GM21825 (cell line): ENCODE measurements at regions not wholly inside any gene's neighbourhood (a gene's known extent, or its start where the extent isn't known, plus 50 kb on each side); places are given as distances from the start of the nearest gene placed in this dataset.

Experiments used
- ATAC-seq: cut with Tn5 transposase; IDR thresholded peaks from one replicate; pipeline ENCODE4 v1.9.1; 2021; ENCODE audit warnings: mild to moderate bottlenecking, moderate library complexity; ENCODE audit not compliant: unreplicated experiment

DNA sequence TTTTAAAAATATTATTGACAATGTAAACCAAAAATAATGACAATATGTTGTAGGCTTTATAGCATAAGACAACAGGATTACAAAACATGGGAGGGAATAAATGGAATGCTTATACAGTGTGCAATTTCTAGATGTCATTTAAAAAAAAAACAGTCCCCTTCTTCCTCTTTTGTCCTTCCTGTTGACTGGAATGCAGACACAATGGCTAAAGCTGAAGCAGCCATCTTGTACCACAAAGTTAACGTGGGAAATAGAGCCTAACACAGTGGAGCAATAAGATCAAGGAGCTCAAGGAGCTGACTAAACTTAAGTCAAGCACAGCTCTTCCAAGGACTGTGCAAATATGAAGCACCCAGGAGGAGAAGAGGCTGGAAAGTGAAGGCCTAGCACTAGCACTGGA, 208.1 kb downstream of the ARHGAP12 start:
- no peak for ATAC-seq

DNA sequence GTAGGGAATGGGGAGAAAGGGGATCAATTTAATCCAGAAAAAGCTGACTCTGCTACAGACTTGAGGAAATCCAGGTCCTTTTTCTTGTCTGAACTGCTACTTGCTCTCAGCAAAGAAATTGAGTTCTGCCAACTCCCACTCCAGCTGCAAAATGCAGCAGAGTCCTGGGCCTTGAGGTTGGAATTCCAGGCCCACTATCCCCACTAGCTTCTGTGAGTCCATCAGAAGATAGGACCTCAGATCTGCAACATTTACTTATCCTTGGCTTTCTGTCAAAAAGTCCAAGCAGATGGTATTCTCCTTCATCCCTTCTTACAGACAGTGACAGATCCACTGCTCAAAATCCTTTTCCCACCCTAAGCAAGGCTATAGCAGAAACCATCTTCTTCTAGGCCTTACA, 219.2 kb downstream of the ARHGAP12 start:
- ATAC-seq, result no peak

DNA sequence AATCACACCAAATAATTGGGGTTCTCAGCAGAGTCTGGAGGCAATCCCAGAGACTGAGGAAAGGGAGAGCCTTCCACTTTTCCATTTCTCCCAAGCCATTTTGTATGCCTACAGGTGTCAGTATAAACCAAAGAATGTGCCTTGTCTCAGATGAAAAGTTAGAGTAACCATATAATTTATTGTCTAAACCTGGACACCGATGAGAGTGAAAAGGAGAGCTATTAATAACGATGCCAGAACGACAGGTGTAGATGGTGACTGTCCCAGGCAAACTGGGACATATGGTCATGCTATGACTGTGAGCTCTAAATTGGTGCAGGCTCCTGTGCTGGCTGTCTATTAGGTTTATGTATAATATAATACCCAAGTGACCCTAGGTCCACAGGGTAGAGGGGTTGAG, 219.6 kb downstream of the ARHGAP12 start:
- ATAC-seq, result no peak

DNA sequence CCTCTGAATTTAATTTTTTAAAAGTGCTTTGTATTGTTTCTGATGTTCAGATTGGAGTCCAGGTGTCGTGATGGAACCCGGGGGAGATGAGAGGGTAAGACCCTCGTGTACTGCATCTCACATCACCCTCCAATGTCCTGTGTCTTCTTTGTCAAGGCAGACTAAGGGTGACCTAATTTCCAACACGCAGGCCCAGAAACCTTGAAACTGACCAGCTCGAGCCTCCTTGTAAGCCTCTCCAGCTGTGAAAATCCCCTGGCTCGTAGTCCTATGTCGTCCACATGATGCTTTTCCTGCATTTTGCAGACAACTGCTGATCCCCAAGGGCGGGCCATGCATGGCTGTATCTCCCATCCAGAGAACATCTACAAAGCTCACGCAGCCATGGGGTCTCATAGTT, 220.2 kb downstream of the ARHGAP12 start:
- ATAC-seq, result no peak

DNA sequence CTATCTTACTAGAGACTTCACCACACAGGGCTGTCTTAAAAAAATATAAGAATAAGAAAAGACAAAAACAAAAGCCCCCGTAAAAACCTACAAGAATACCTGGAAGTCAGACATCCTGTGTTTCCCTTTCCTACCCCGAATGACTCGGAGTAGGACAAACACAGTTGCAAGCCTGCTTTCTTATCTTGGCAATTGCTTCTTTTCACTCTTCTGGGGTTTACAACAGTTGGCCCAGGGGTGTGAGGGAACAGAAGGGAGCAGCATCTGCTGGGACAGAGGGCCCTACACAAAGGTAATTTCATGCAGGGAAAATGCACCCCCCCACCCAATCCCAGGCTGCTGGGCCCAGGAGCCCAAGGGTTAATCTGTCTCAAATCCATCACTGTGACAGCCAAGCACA, 220.6 kb downstream of the ARHGAP12 start:
- ATAC-seq, result peak; percentile 4

DNA sequence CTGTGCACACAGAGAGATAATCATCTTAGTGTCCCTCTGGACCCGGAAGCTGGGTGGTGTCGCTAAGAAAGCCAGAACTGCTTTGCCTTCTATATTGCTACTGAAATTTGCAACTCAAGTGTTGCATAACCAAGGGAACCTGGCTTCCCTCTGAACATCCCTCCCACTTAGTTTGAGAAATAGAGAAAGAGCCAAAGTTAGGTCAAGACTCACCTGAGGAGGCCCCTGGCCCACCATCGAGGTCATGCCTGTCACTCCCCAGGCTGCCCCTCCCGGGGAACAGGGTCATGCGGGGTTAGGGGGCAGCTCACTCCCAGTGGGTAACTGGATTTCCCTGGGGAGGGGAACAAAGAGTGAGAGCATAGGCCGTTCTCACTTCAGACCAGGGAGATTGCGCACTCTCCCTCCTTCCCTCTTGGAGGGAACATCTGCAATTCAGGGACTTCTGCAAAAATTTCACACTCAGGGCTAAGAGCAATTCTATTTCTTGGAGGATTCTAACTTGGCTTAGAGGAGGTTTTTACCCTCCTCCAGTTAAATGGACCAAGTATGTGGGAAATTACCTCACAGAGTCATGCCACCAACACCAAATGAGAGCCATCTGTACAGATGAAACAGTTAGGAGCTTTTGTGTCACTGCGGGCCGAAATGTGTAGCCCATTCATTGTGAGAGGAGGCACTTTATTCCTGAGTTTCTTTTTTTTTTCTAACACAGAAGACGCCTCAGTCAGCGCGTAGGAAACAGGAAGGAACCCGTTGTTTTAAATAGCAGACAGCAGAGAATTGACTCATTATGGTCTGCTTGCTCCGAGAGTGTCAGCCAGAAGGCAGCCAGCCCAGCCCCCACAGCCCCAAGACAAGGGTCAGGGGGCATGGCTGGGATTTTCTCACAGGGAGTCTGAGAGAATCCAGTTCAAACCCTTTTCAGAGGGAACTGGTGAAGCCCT, 221.3 kb downstream of the ARHGAP12 start:
- ATAC-seq, result peak; percentile 92

DNA sequence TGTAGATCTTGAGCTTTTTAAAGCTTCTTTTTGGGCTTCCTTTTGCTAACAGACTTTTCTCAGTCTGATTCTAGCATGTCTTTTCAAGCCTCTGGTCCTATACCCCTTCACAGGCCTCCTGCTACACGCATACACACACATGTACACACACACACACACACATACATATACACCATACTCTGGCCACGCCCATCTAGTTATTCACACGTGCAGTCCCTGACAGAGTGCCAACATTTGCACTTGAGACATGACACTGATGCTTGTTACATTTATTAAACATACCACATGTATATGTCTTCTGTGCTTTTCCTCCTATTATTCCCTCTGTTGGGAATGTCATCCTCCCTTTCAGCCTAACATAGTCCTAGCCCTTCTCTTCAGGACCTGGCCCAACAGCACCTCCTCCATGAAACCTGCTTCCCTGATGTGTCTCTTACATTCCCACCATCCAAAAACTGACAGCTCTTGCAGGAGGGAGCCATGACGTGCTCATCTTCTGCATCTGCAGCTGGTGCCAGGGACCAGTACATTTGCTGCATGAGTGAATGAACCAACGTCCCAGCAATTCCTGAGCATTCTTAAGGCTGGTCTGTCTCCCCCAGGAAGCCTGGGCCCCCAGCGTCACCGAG, 222.1 kb downstream of the ARHGAP12 start:
- no peak for ATAC-seq

DNA sequence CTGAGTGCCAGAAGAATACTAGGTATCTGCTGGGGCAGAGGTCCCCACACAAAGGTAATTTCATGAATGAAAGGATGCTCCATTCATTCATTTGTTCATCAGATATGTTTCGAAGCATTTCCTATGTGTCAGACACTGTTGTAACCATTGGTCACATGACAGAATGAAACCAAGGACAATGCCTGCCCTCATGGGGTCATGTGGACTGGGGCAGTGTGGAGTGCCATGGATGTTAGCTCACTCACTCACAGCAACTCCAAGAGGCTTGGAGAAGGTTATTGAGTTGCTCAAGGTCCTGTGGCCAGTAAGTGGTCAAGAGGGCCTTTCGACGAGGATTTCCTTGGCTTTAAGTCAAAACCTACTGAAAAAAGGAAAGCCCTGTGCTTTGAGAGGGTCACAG, 223.5 kb downstream of the ARHGAP12 start:
- ATAC-seq, result no peak

DNA sequence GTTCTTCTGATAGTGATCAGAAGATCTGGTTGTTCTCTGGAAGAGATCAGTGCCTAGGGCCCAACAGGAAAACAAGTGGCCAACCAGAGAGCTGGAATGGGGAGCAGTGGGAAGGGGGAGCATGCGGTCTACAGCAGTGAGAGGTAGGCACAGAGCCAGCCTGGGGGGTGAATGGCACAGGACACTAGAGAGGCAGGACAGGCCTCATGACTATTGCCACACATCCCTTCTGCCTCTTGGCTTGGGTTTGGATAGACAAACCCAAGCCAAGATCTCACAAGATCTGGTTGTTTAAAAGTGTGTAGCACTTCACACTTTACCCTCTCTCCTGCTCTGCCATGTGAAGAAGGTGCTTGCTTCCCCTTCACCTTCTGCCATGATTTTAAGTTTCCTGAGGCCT, 224.4 kb downstream of the ARHGAP12 start:
- ATAC-seq, result no peak

DNA sequence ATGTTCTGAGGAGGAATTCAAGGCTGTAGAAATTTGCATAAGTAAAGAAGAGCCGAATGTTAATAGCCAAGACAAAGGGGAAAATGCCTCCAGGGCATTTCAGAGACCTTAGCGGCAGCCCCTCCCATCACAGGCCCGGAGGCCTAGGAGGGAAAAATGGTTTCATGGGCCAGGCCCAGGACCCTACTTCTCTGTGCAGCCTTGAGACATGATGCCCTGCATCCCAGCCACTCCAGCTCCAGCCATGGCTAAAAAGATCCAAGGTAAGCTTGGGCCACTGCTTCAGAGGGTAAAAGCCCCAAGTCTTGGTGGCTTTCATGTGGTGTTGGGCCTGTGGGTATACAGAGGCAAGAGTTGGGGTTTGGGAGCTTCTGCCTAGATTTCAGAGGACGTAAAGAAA, 225.7 kb downstream of the ARHGAP12 start:
- no peak for ATAC-seq

DNA sequence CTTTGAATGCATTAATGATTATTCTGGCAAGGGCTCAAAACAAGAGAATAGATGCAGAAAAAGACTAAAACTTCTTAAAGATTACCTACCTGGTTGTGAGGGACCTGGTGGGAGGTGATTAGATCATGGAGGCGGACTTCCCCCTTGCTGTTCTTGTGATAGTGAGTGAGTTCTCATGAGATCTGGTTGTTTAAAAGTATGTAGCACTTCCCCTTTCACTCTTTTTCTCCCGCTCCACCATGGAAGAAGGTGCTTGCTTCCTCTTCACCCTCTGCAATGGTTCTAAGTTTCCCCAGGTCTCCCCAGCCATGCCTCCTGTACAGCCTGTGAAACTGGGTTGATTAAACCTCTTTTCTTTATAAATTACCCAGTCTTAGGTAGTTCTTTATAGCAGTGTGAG, 226.6 kb downstream of the ARHGAP12 start:
- ATAC-seq, result no peak

DNA sequence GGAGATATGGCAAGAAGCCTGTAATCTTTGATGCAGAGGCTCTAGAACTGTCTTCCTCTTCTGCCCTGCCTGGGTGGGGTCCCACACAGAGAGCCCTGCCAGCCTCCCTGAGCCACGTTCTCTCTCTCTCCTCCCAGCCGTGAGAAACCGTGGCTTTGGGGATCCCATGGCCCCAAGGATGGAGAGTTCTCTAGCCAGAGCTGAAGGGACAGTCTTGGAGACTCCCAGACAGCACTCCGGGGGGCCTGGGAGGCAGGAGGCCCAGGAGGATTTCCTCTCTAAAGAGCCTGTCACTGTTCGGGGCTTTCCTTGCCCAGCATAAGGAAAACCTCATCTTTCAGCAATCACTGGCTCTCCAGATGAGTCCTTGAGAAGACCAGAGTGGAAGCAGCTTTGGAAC, 227.1 kb downstream of the ARHGAP12 start:
- ATAC-seq, result no peak

DNA sequence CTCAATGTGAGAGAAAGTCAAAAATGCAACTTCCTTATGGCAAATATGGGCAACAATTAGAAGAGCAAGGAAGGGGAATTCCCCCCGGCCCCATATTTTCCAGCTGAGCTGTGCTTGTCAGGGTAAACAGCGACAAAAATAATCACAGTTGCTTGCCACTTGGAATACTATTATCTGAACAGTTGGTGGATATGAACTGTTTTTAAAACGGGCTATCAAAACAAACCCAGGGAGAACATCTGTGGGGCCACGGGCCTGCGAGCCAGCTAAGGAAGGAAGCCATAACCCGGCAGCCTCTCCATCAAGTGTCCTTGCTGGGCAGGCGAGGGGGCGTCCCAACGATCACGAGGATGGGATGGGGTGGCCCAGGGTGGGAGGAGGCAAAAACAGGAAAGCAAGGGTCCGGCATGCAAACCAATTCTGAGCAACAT, 228.4 kb downstream of the ARHGAP12 start:
- ATAC-seq, result no peak

DNA sequence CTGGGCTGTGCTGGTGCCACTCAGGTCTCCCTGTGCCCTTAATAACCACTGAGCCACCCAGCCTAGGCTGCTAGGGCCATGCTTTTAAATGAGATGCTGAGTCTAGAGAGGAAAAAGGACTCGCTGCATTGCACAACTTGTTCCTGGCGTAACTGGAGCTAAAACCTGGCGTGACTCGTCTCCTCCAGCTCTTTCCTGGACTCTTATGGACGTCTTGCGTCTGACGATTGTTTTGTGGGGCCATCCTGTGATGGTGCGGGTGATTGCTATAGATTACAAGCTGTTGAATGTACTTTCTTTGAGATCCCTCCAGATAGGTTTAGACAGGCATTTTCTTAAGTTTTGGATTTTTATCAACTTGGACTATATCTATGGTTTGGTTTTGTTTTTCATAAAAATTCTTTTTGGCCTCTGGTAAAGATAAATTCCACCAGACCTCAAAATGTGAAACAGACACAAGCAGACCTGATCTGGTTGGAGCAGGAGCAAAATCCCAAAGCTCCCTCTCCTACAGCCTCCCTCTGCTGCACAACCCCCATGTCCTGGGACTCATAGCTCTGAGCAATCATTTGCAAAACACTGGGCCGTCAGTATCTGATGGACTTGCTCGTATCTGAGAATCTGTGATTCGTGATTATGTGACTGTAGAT, 230.3 kb downstream of the ARHGAP12 start:
- no peak for ATAC-seq

DNA sequence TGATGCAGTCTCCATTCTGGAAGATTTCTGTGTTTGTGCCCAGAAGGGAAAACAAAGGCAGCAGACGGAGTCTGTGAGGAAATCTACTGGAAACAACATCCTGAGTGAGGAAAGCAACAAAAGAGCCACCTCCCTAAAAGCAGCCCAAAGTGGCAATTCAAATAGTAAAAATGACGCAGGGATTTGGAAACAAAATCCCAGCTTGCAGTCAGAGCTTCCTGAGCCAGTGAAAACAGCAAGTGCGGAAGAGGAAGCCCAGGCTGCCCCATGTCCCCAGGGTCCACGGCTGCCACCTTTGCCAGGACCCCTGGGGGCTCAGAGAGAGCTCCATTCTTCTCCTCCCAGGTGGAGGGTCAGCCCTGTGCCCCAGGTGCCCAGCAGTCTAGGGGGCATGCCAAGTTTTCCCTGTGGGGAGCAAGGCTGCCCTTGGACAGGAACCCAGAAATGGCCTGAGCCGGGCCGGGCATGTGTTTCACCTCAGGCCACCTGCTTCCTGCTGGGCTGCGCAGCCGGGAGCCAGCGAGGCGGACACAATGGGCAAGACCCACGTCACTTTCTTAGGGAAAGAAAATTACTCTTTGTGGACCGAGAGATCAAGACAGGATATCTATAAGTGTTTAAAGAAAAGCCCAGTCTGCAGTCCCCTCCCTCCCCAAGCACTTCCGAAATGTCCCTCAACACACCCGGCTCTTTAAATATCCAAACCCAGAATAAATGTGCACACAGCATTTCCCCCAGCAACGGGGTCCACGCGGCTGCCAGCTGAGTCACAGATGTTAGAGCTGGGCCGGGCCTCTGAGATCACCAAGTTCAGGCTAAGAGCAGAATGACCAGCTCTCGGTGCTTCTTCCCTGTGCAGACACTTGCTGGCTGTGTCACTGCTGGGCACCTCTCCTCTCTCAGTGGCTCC, 231.1 kb downstream of the ARHGAP12 start:
- ATAC-seq, result no peak

DNA sequence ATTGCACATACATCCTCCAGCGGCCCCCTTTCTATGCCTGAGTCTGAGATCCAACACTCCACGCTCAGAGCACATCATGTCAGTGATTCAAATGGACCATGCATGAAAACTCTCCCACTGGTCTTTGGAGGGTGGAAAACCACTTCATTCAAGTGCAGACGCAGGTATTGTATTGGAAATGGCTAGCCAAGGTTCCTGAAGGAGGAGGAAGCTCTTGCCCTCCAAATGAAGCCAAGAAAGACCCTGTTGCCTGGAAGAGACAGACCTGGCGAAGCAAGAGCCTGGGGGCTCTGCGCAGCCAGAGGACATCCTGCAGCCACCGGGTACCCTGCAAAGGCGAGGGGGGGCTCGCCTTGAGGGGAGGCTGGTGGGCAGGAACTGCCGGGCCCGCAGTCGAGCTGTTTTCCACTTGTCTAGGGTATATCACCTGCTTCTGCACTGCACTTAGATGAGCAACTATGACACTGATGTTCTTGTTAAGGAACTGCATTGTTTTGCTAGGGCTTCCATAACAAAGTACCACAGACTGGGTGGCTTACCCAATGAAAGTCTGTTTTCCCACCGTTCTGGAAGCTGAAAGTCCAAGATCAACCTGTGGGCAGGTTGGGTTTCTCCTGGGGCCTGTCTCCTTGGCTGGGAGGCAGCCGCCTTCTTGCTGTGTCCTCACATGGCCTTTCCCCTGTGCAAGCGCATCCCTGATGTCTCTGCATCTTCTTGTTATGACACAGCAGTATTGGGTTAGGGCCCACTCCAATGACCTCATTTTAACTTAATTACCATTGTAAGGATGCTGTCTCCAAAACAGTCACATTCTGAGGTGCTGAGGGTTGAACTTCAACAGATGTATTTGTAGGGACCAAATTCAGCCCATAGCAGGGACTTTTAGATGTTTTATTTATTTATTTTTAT, 233.4 kb downstream of the ARHGAP12 start:
- no peak for ATAC-seq

DNA sequence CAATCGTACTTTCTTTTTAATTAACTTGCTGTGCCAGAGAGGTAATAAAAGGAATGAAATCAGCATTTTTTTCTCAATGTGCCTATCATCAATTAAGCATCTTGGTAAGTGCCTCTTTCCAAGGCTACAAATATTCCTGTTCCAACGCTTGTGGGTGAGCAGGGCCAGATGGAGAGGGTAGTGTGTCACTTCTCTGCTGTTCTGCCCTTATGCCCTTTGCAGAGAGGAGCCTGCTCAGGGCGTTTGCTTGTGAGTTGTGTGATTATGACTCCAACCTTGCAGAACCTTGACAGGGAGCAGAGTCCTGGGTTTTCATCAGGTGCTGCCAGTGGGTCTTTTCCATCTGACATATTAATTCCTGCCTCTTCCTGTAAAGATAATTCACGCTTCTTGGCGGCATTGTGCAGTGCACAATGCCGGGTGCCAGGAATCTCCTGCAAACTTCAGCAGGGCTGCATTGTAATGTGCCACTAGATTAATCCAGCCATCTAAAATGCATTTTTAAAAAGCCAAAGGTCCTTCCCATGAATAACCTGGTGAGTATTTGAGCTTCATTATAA, 234.4 kb downstream of the ARHGAP12 start:
- no peak for ATAC-seq

DNA sequence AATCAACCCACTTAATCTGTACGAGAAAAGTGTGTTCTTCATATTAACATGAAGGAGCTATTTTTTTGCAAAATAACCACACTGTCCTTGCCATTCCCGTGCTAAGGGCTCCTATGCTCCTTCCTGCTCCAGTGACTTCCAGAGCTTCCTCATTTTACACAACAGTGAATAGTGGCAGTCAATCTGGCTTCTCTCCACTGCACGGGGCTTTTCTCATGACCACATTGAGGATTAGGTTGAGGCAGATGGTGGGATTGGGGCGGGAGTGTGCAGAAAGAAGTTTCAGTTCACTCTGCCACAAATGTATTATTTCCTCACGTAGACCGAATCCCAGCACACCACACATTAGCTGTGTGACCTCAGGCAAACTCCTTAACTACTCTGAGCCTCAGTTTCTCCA, 235.1 kb downstream of the ARHGAP12 start:
- ATAC-seq, result no peak

DNA sequence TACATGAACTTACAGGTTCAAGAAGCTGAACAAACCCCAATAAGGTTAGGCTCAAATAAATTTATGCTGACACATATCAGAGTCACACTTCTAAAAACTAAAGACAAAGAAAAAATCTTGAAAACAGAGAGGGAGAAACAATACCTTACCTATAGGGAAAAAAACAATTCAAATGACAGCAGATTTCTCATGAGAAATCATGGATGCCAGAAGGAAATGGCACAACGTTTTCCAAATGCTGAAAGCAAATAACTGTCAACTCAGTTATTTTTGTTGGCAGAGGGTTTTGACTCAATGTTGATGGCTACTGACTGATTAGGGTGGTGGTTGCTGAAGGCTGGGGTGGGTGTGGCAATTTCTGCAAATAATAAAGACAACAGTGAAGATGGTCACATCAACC, 239.4 kb downstream of the ARHGAP12 start:
- no peak for ATAC-seq
